Keratinocyte (primary cell): ENCODE measurements at regions not wholly inside any gene's neighbourhood (a gene's known extent, or its start where the extent isn't known, plus 50 kb on each side); places are given as distances from the start of the nearest gene placed in this dataset.

Source experiments
- DNase-seq: peaks from one replicate; pipeline ENCODE4 v3.0.0-alpha.2; 2011; ENCODE audit warnings: low read depth, missing footprints, low spot score
- FAIRE-seq: peaks from 2 replicates; lab custom pipeline; 2011; peaks lifted over from hg19 to GRCh38; lab: Jason Lieb, UNC
- H2AFZ ChIP-seq: 2 replicates; pipeline ENCODE4 v1.6.0; 2012; ENCODE audit warnings: low read length, control low read depth, inconsistent platforms; ENCODE audit not compliant: control insufficient read depth
- H3K27ac ChIP-seq: 2 replicates; pipeline ENCODE4 v1.5.1; 2011; ENCODE audit warnings: low read length; ENCODE audit not compliant: control insufficient read depth, insufficient read depth
- H3K27me3 ChIP-seq: 3 replicates; pipeline ENCODE4 v1.6.0; 2011; ENCODE audit warnings: low read length; ENCODE audit not compliant: control insufficient read depth, insufficient read depth; ENCODE audit errors: extremely low read depth
- H3K36me3 ChIP-seq, 2 experiments: 2 replicates in 1 of 2; 3 replicates in 1 of 2; pipeline ENCODE4 v1.5.1; 2011; ENCODE audit warnings: low read length in 2 of 2, mild to moderate bottlenecking in 1 of 2; ENCODE audit not compliant: control insufficient read depth in 2 of 2, insufficient read depth in 2 of 2; ENCODE audit errors: extremely low read depth in 1 of 2
- H3K4me1 ChIP-seq: 3 replicates; pipeline ENCODE4 v1.5.1; 2011; ENCODE audit warnings: low read length; ENCODE audit not compliant: control insufficient read depth, insufficient read depth; ENCODE audit errors: extremely low read depth
- H3K4me2 ChIP-seq: 3 replicates; pipeline ENCODE4 v1.6.0; 2011; ENCODE audit warnings: low read depth, low read length; ENCODE audit not compliant: control insufficient read depth, insufficient read depth; ENCODE audit errors: extremely low read depth
- H3K4me3 ChIP-seq, 3 experiments: fragments of 200-600 bp in 1 of 3; sonication (generic) in 1 of 3; 2 replicates in 2 of 3; 3 replicates in 1 of 3; pipeline ENCODE4 v1.5.1; 2011 to 2016; ENCODE audit warnings: low read length in 3 of 3, mild to moderate bottlenecking in 3 of 3, control low read depth in 2 of 3, inconsistent platforms in 1 of 3, low read depth in 1 of 3, mixed read lengths in 1 of 3, mixed run types in 1 of 3, moderate library complexity in 1 of 3; ENCODE audit not compliant: control insufficient read depth in 2 of 3, insufficient read depth in 2 of 3; ENCODE audit errors: extremely low read depth in 1 of 3
- H3K79me2 ChIP-seq: 2 replicates; pipeline ENCODE4 v1.6.0; 2012; ENCODE audit warnings: low read length; ENCODE audit not compliant: control insufficient read depth, insufficient read depth
- H3K9ac ChIP-seq: 3 replicates; pipeline ENCODE4 v1.6.0; 2011; ENCODE audit warnings: low read length; ENCODE audit not compliant: control insufficient read depth, insufficient read depth; ENCODE audit errors: extremely low read depth
- H3K9me1 ChIP-seq: 3 replicates; pipeline ENCODE4 v1.6.0; 2011; ENCODE audit warnings: low read length; ENCODE audit not compliant: control insufficient read depth, insufficient read depth; ENCODE audit errors: extremely low read depth
- H3K9me3 ChIP-seq: 2 replicates; pipeline ENCODE4 v1.5.1; 2012; ENCODE audit warnings: low read depth, low read length; ENCODE audit not compliant: control insufficient read depth
- H4K20me1 ChIP-seq: 3 replicates; pipeline ENCODE4 v1.6.0; 2011; ENCODE audit warnings: low read length; ENCODE audit not compliant: control insufficient read depth, insufficient read depth; ENCODE audit errors: extremely low read depth
- EZH2 ChIP-seq: IDR thresholded peaks from one replicate; pipeline ENCODE4 v1.6.1; 2012; ENCODE audit warnings: inconsistent platforms, mild to moderate bottlenecking, low read length, moderate library complexity
- dilution Hi-C: fragments of 300-500 bp; cut with MboI; formaldehyde crosslinking; loops from one replicate; pipeline ENCODE4 v1.7.0; 2020; ENCODE audit warnings: low sequenced_read_pairs; ENCODE audit not compliant: extremely low pct_ligation_motif_present
- TF ChIP-seq, protein P1 (sequence below), 3 experiments: IDR thresholded peaks in 1 of 3; conservative IDR thresholded peaks in 1 of 3; optimal IDR thresholded peaks in 1 of 3; 2 replicates in 2 of 3; 3 replicates in 1 of 3; pipeline versions ENCODE3 to v1.5.1; 2011; ENCODE audit warnings: low read length in 3 of 3, mild to moderate bottlenecking in 3 of 3, moderate library complexity in 2 of 3, control low read depth in 1 of 3, inconsistent platforms in 1 of 3; ENCODE audit not compliant: insufficient read depth in 2 of 3; ENCODE audit errors: extremely low read depth in 1 of 3

DNA sequence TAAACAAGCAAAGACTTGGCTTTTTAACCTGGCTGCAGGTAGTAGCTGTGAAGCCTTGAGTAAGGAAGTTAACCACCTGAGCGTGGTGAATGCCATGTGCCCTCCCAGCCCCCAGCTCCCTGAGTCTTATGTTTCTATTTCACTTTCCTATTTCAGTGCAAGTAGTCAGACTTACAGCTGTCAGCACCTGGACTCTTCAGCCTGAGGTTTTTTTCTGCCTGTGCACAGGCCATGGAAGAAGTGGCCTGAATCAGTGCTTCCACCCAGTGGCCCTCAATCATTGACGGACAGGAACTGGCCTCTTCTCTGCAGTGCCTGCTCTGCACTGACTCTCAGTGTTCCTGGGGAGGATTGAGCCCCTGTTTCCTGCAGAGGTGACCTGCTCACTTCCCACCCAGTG, 796.4 kb downstream of the MED13L start:
- H3K9me3 ChIP-seq, result no peaks in the 10 kb centered on the region
- no peaks in the 10 kb centered on the region for H3K4me1 ChIP-seq
- no peaks in the 10 kb centered on the region for H4K20me1 ChIP-seq
- no peak overlapping the region for H3K4me2 ChIP-seq
- no peak for TF ChIP-seq EZH2
- TF ChIP-seq, protein P1, sequence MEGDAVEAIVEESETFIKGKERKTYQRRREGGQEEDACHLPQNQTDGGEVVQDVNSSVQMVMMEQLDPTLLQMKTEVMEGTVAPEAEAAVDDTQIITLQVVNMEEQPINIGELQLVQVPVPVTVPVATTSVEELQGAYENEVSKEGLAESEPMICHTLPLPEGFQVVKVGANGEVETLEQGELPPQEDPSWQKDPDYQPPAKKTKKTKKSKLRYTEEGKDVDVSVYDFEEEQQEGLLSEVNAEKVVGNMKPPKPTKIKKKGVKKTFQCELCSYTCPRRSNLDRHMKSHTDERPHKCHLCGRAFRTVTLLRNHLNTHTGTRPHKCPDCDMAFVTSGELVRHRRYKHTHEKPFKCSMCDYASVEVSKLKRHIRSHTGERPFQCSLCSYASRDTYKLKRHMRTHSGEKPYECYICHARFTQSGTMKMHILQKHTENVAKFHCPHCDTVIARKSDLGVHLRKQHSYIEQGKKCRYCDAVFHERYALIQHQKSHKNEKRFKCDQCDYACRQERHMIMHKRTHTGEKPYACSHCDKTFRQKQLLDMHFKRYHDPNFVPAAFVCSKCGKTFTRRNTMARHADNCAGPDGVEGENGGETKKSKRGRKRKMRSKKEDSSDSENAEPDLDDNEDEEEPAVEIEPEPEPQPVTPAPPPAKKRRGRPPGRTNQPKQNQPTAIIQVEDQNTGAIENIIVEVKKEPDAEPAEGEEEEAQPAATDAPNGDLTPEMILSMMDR (optimal IDR thresholded peaks at IDR 0.05 in 1 of 3, IDR thresholded peaks at IDR 0.05 in 1 of 3, conservative IDR thresholded peaks at IDR 0.05 in 1 of 3; ENCODE audit: extremely low read depth in 1 of 3, insufficient read depth in 2 of 3, low read length in 3 of 3), result peak in 1 of 3 experiments; percentile 2
- H3K9ac ChIP-seq, result no peak overlapping the region
- DNase-seq (no peak), FAIRE-seq (no peak)
- no peak overlapping the region for H3K4me3 ChIP-seq
- H3K36me3 ChIP-seq, result no peaks in the 10 kb centered on the region
- H3K27ac ChIP-seq, result no peak overlapping the region
- no peaks in the 10 kb centered on the region for H3K27me3 ChIP-seq
- dilution Hi-C loops, result no loop called here
- no peaks in the 10 kb centered on the region for H3K79me2 ChIP-seq
- no peaks in the 10 kb centered on the region for H3K9me1 ChIP-seq
- H2AFZ ChIP-seq, result no peak overlapping the region

GRCh38 chr12:115478505-115478904, 794.5 kb upstream of the TBX3 start:
- DNase-seq (no peak), FAIRE-seq (no peak)
- Histone ChIP-seq H3K9me3 (no peaks in the 10 kb centered on the region), H3K36me3 (no peaks in the 10 kb centered on the region), H3K27ac (no peak overlapping the region), H3K9ac (no peak overlapping the region), H3K4me2 (no peak overlapping the region), H3K79me2 (no peaks in the 10 kb centered on the region), H3K9me1 (no peaks in the 10 kb centered on the region), H4K20me1 (no peaks in the 10 kb centered on the region), H3K4me1 (no peaks in the 10 kb centered on the region), H3K4me3 (no peak overlapping the region), H2AFZ (no peak overlapping the region), H3K27me3 (no peaks in the 10 kb centered on the region)
- TF ChIP-seq, protein P1 (optimal IDR thresholded peaks at IDR 0.05 in 1 of 3, IDR thresholded peaks at IDR 0.05 in 1 of 3, conservative IDR thresholded peaks at IDR 0.05 in 1 of 3; ENCODE audit: extremely low read depth in 1 of 3, insufficient read depth in 2 of 3, low read length in 3 of 3), result no peak
- TF ChIP-seq EZH2, result no peak
- dilution Hi-C loops, result no loop called here
